ENCODE measurements at regions not wholly inside any gene's neighbourhood (a gene's known extent, or its start where the extent isn't known, plus 50 kb on each side); places are given as distances from the start of the nearest gene placed in this dataset.

DNA sequence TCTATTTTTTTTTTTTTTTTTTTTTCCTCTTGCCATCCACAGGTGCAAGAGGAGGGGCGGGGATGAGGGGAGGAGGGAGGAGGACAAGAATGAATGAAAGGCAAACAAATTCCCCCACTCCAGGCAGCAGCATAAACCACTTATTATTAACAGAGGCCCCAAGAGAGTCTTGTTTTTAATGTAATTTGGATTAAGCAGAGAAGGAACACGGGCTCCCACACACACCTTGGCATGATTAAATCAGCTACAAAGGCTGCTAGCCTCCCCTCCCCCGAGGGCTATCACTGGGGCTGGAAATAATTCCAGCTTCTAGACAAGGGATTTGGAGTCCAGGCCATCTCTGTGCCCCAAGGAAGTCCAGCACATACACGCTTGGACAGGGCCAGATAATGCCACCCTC, 93.4 kb upstream of the DRD2 start:
- TF ChIP-seq GATA2 (IDR thresholded peaks at IDR 0.05; ENCODE audit: low read depth, low read length) (no peak), GATA3 (IDR thresholded peaks at IDR 0.05; ENCODE audit: low read depth, low read length) (no peak)

Data from SH-SY5Y (cell line).